GM23338 (cell line): ENCODE measurements at regions not wholly inside any gene's neighbourhood (a gene's known extent, or its start where the extent isn't known, plus 50 kb on each side); places are given as distances from the start of the nearest gene placed in this dataset.

Experiments used
- ATAC-seq: fragments of 200-7000 bp; cut with Tn5 transposase; 3 replicates; pipeline ENCODE4 v1.9.1; 2020
- DNase-seq: peaks from one replicate; pipeline ENCODE4 v3.0.0-alpha.2; 2015; ENCODE audit warnings: low spot score
- H2AFZ ChIP-seq: fragments of 200-600 bp; sonication (generic); 2 replicates; pipeline ENCODE4 v1.8.0; 2016; ENCODE audit warnings: antibody characterized with exemption, mild to moderate bottlenecking, moderate library complexity
- H3F3A ChIP-seq: fragments of 200-600 bp; sonication (generic); replicated peaks from 2 replicates; pipeline ENCODE4 v1.8.0; 2017; ENCODE audit warnings: antibody characterized with exemption, mixed run types, low read depth
- H3K27ac ChIP-seq: fragments of 200-600 bp; sonication (generic); 2 replicates; pipeline ENCODE4 v1.6.1; 2016; ENCODE audit warnings: low read depth
- H3K27me3 ChIP-seq: fragments of 200-600 bp; sonication (generic); 2 replicates; pipeline ENCODE4 v1.8.0; 2016; ENCODE audit warnings: mild to moderate bottlenecking, mixed run types, moderate library complexity; ENCODE audit not compliant: insufficient read depth
- H3K36me3 ChIP-seq: fragments of 200-600 bp; sonication (generic); 2 replicates; pipeline ENCODE4 v1.8.0; 2016; ENCODE audit warnings: mild to moderate bottlenecking; ENCODE audit not compliant: insufficient read depth
- H3K4me1 ChIP-seq: fragments of 200-600 bp; sonication (generic); 2 replicates; pipeline ENCODE4 v1.8.0; 2016; ENCODE audit warnings: mild to moderate bottlenecking, moderate library complexity; ENCODE audit not compliant: insufficient read depth
- H3K4me2 ChIP-seq: fragments of 200-600 bp; sonication (generic); 2 replicates; pipeline ENCODE4 v1.7.1; 2017; ENCODE audit warnings: mixed run types
- H3K4me3 ChIP-seq: fragments of 200-600 bp; sonication (generic); 2 replicates; pipeline ENCODE4 v1.6.1; 2016; ENCODE audit warnings: mixed run types
- H3K79me2 ChIP-seq: fragments of 200-600 bp; sonication (generic); replicated peaks from 2 replicates; pipeline ENCODE4 v1.8.0; 2017; ENCODE audit warnings: mild to moderate bottlenecking; ENCODE audit not compliant: insufficient read depth
- H3K9me2 ChIP-seq: fragments of 200-600 bp; sonication (generic); 2 replicates; pipeline ENCODE4 v1.8.0; 2017; ENCODE audit not compliant: insufficient read depth
- H4K20me1 ChIP-seq: fragments of 200-600 bp; sonication (generic); replicated peaks from 2 replicates; pipeline ENCODE4 v1.8.0; 2017; ENCODE audit warnings: mild to moderate bottlenecking; ENCODE audit not compliant: insufficient read depth
- H3K27ac Mint-ChIP-seq: 2 replicates; pipeline ENCODE4 v1.8.0; 2020; ENCODE audit warnings: inconsistent platforms, mild to moderate bottlenecking, moderate library complexity, mixed read lengths
- H3K27me3 Mint-ChIP-seq: 3 replicates; pipeline ENCODE4 v1.8.0; 2022; ENCODE audit warnings: low read depth, mild to moderate bottlenecking, moderate library complexity, mixed read lengths, inconsistent platforms; ENCODE audit not compliant: insufficient read depth, poor library complexity
- H3K36me3 Mint-ChIP-seq: 3 replicates; pipeline ENCODE4 v1.8.0; 2021; ENCODE audit warnings: low read depth, mild to moderate bottlenecking, inconsistent platforms, moderate library complexity, mixed read lengths
- H3K4me1 Mint-ChIP-seq: 3 replicates; pipeline ENCODE4 v1.8.0; 2020; ENCODE audit warnings: mild to moderate bottlenecking, inconsistent platforms, mixed read lengths
- H3K4me3 Mint-ChIP-seq: 3 replicates; pipeline ENCODE4 v1.8.0; 2021; ENCODE audit warnings: moderate library complexity, mild to moderate bottlenecking, inconsistent platforms, mixed read lengths
- H3K9me3 Mint-ChIP-seq: 3 replicates; pipeline ENCODE4 v1.8.0; 2020; ENCODE audit warnings: moderate library complexity, mild to moderate bottlenecking, inconsistent platforms, mixed read lengths
- CREB1 ChIP-seq: fragments of 250-450 bp; sonication (Bioruptor Pico); IDR thresholded peaks from 2 replicates; pipeline ENCODE4 v1.5.0; 2020; ENCODE audit warnings: low read depth, mild to moderate bottlenecking, moderate library complexity
- CTCF ChIP-seq, 2 experiments: fragments of 200-600 bp in 1 of 2; sonication (generic) in 1 of 2; conservative IDR thresholded peaks; 2 replicates each; pipeline versions ENCODE4 v1.5.1 to v1.6.1; 2016 to 2017; ENCODE audit warnings: antibody characterized with exemption in 2 of 2, low read depth in 2 of 2, mild to moderate bottlenecking in 2 of 2, moderate library complexity in 1 of 2
- ETS1 ChIP-seq: IDR thresholded peaks from 2 replicates; pipeline ENCODE4 v1.6.1; 2016; ENCODE audit warnings: antibody characterized with exemption
- EZH2 ChIP-seq: fragments of 200-600 bp; sonication (generic); IDR thresholded peaks from one replicate; pipeline ENCODE4 v1.8.0; 2017; ENCODE audit warnings: antibody characterized with exemption, mild to moderate bottlenecking, low read depth; ENCODE audit not compliant: unreplicated experiment
- EZH2phosphoT487 ChIP-seq: fragments of 200-600 bp; sonication (generic); IDR thresholded peaks from one replicate; pipeline ENCODE4 v1.8.1; 2018; ENCODE audit warnings: antibody characterized with exemption; ENCODE audit not compliant: unreplicated experiment
- JUNB ChIP-seq: IDR thresholded peaks from one replicate; pipeline ENCODE4 v1.6.1; 2016; ENCODE audit warnings: antibody characterized with exemption; ENCODE audit not compliant: unreplicated experiment
- NANOG ChIP-seq: IDR thresholded peaks from 2 replicates; pipeline ENCODE4 v1.6.1; 2016; ENCODE audit warnings: antibody characterized with exemption, borderline replicate concordance
- POLR2AphosphoS5 ChIP-seq: IDR thresholded peaks from 2 replicates; pipeline ENCODE4 v1.6.1; 2016; ENCODE audit warnings: antibody characterized with exemption, low read depth
- STAT1 ChIP-seq: IDR thresholded peaks from one replicate; pipeline ENCODE4 v1.6.1; 2016; ENCODE audit warnings: antibody characterized with exemption; ENCODE audit not compliant: unreplicated experiment
- ZNF114 ChIP-seq: fragments of 250-450 bp; sonication (Bioruptor Pico); IDR thresholded peaks from 2 replicates; pipeline ENCODE4 v1.5.0; 2020; ENCODE audit warnings: mild to moderate bottlenecking, moderate library complexity
- ZNF331 ChIP-seq: fragments of 250-450 bp; sonication (Bioruptor Pico); IDR thresholded peaks from 2 replicates; pipeline ENCODE4 v1.5.0; 2020; ENCODE audit warnings: low read depth, mild to moderate bottlenecking, moderate library complexity
- ZNF462 ChIP-seq: fragments of 250-450 bp; sonication (Bioruptor Pico); IDR thresholded peaks from 2 replicates; pipeline ENCODE4 v1.5.0; 2020; ENCODE audit warnings: mild to moderate bottlenecking, moderate library complexity

GRCh38 chrX:98065151-98065550 lies 1181.4 kb downstream of the RPA4 start (continued):
- TF ChIP-seq ZNF462 (CRISPR knock-in tag) = no peak
- no peak for TF ChIP-seq ZNF114
- TF ChIP-seq JUNB = no peak
- no peak for TF ChIP-seq NANOG
- TF ChIP-seq ZNF331 (CRISPR knock-in tag) = no peak
- no peak for TF ChIP-seq EZH2phosphoT487
- no peak for TF ChIP-seq ETS1
- no peak for TF ChIP-seq STAT1
- TF ChIP-seq EZH2 = no peak
- TF ChIP-seq CREB1 (CRISPR knock-in tag) = no peak
- no peak for TF ChIP-seq POLR2AphosphoS5

GRCh38 chrX:98067611-98068010 lies 1183.9 kb downstream of the RPA4 start:
- no peaks in the 10 kb centered on the region for H3K27me3 Mint-ChIP-seq
- Histone ChIP-seq H3F3A (no peaks in the 10 kb centered on the region), H3K4me2 (no peak overlapping the region), H2AFZ (no peak overlapping the region; the same call in 1 of the 2 replicates), H3K9me2 (no peaks in the 10 kb centered on the region), H3K27ac (no peak overlapping the region), H4K20me1 (no peaks in the 10 kb centered on the region), H3K79me2 (no peaks in the 10 kb centered on the region), H3K36me3 (no peaks in the 10 kb centered on the region), H3K4me1 (peaks cover 13% of the 10 kb centered on the region), H3K27me3 (no peaks in the 10 kb centered on the region), H3K4me3 (no peak overlapping the region)
- ATAC-seq (no peak), DNase-seq (no peak)
- H3K4me1 Mint-ChIP-seq = peaks cover 20% of the 10 kb centered on the region
- no peak overlapping the region for H3K4me3 Mint-ChIP-seq
- H3K27ac Mint-ChIP-seq = no peak overlapping the region
- H3K36me3 Mint-ChIP-seq = no peaks in the 10 kb centered on the region
- no peaks in the 10 kb centered on the region; the same call in 2 of the 3 replicates for H3K9me3 Mint-ChIP-seq
- no peak for TF ChIP-seq CTCF (conservative IDR thresholded peaks at IDR 0.05; ENCODE audit: low read depth in 2 of 2)
- no peak for TF ChIP-seq EZH2
- no peak for TF ChIP-seq ETS1
- TF ChIP-seq ZNF114 = no peak
